Muscle layer of colon (tissue), 2 donors: ENCODE measurements at regions not wholly inside any gene's neighbourhood (a gene's known extent, or its start where the extent isn't known, plus 50 kb on each side); places are given as distances from the start of the nearest gene placed in this dataset.

Source experiments
- H3K27ac ChIP-seq: one replicate; pipeline ENCODE4 v1.7.0; 2013; ENCODE audit warnings: low read depth, mild to moderate bottlenecking, low read length, moderate library complexity
- H3K27me3 ChIP-seq, 2 donors: one replicate each; pipeline ENCODE4 v1.7.0; 2013; ENCODE audit warnings: low read length in 2 of 2, mild to moderate bottlenecking in 2 of 2; ENCODE audit not compliant: insufficient read depth in 2 of 2, control insufficient read depth in 1 of 2
- H3K36me3 ChIP-seq: one replicate; pipeline ENCODE4 v1.7.0; 2013; ENCODE audit warnings: mild to moderate bottlenecking, low read length; ENCODE audit not compliant: insufficient read depth
- H3K4me1 ChIP-seq: one replicate; pipeline ENCODE4 v1.7.0; 2013; ENCODE audit warnings: mild to moderate bottlenecking, low read length; ENCODE audit not compliant: insufficient read depth
- H3K4me3 ChIP-seq, 2 donors: one replicate each; pipeline ENCODE4 v1.7.0; 2013; ENCODE audit warnings: low read length in 2 of 2, low read depth in 1 of 2, mild to moderate bottlenecking in 1 of 2, moderate library complexity in 1 of 2
- H3K9ac ChIP-seq: one replicate; pipeline ENCODE4 v1.7.0; 2013; ENCODE audit warnings: low read length
- H3K9me3 ChIP-seq: one replicate; pipeline ENCODE4 v1.7.0; 2013; ENCODE audit warnings: mild to moderate bottlenecking, low read length
- donor health status: abdominal sarcoma.
- donor health status: Adenocarcinoma of cecum.

GRCh38 chr20:56994006-56994405 is 272.4 kb downstream of the BMP7 start:
- H3K27me3 ChIP-seq: no peaks in the 10 kb centered on the region
- no peak overlapping the region for H3K27ac ChIP-seq
- H3K9ac ChIP-seq: no peak overlapping the region
- H3K4me3 ChIP-seq: no peak overlapping the region
- peaks cover 5% of the 10 kb centered on the region for H3K9me3 ChIP-seq
- no peaks in the 10 kb centered on the region for H3K4me1 ChIP-seq
- H3K36me3 ChIP-seq: no peaks in the 10 kb centered on the region

- Histone ChIP-seq H3K4me3 (no peak overlapping the region), H3K9ac (no peak overlapping the region), H3K36me3 (no peaks in the 10 kb centered on the region), H3K27ac (no peak overlapping the region), H3K27me3 (no peaks in the 10 kb centered on the region), H3K4me1 (no peaks in the 10 kb centered on the region), H3K9me3 (peaks cover 5% of the 10 kb centered on the region)
Measured at GRCh38 chr20:56995149-56995548, 271.3 kb downstream of the BMP7 start.

GRCh38 chr20:56995635-56996075 is 270.8 kb downstream of the BMP7 start:
- Histone ChIP-seq H3K9me3 (peaks cover 5% of the 10 kb centered on the region), H3K36me3 (no peaks in the 10 kb centered on the region), H3K4me3 (no peak overlapping the region), H3K9ac (no peak overlapping the region), H3K4me1 (no peaks in the 10 kb centered on the region), H3K27me3 (no peaks in the 10 kb centered on the region), H3K27ac (no peak overlapping the region)

GRCh38 chr20:56996533-56996932 is 269.9 kb downstream of the BMP7 start:
- peaks cover 5% of the 10 kb centered on the region for H3K9me3 ChIP-seq
- no peaks in the 10 kb centered on the region for H3K27me3 ChIP-seq
- H3K36me3 ChIP-seq: no peaks in the 10 kb centered on the region
- H3K9ac ChIP-seq: no peak overlapping the region
- no peak overlapping the region for H3K4me3 ChIP-seq
- H3K27ac ChIP-seq: no peak overlapping the region
- no peaks in the 10 kb centered on the region for H3K4me1 ChIP-seq

- no peaks in the 10 kb centered on the region for H3K4me1 ChIP-seq
- no peak overlapping the region for H3K27ac ChIP-seq
- H3K27me3 ChIP-seq: no peaks in the 10 kb centered on the region
- H3K4me3 ChIP-seq: no peak overlapping the region
- H3K36me3 ChIP-seq: no peaks in the 10 kb centered on the region
- peaks cover 5% of the 10 kb centered on the region for H3K9me3 ChIP-seq
- no peak overlapping the region for H3K9ac ChIP-seq
Measured at GRCh38 chr20:56998438-56998837, 268.0 kb downstream of the BMP7 start.

- H3K9me3 ChIP-seq: peaks cover 5% of the 10 kb centered on the region
- no peak overlapping the region for H3K4me3 ChIP-seq
- no peak overlapping the region for H3K27ac ChIP-seq
- no peaks in the 10 kb centered on the region for H3K4me1 ChIP-seq
- no peaks in the 10 kb centered on the region for H3K27me3 ChIP-seq
- H3K36me3 ChIP-seq: no peaks in the 10 kb centered on the region
- H3K9ac ChIP-seq: no peak overlapping the region
Measured at GRCh38 chr20:57000441-57000968, 265.9 kb downstream of the BMP7 start.

GRCh38 chr20:57001126-57001767 is 265.2 kb downstream of the BMP7 start:
- no peak overlapping the region for H3K27ac ChIP-seq
- no peaks in the 10 kb centered on the region for H3K4me1 ChIP-seq
- no peak overlapping the region for H3K4me3 ChIP-seq
- H3K9ac ChIP-seq: no peak overlapping the region
- H3K9me3 ChIP-seq: peaks cover 5% of the 10 kb centered on the region
- H3K36me3 ChIP-seq: no peaks in the 10 kb centered on the region
- H3K27me3 ChIP-seq: no peaks in the 10 kb centered on the region

- Histone ChIP-seq H3K27ac (no peak overlapping the region), H3K4me3 (no peak overlapping the region), H3K36me3 (no peaks in the 10 kb centered on the region), H3K27me3 (no peaks in the 10 kb centered on the region), H3K4me1 (no peaks in the 10 kb centered on the region), H3K9ac (no peak overlapping the region), H3K9me3 (peaks cover 5% of the 10 kb centered on the region)
Measured at GRCh38 chr20:57002066-57002570, 264.3 kb downstream of the BMP7 start.

GRCh38 chr20:57003012-57003411 is 263.4 kb downstream of the BMP7 start:
- Histone ChIP-seq H3K9ac (no peak overlapping the region), H3K27me3 (no peaks in the 10 kb centered on the region), H3K4me1 (no peaks in the 10 kb centered on the region), H3K36me3 (no peaks in the 10 kb centered on the region), H3K27ac (no peak overlapping the region), H3K9me3 (peaks cover 4% of the 10 kb centered on the region), H3K4me3 (no peak overlapping the region)

- Histone ChIP-seq H3K36me3 (no peaks in the 10 kb centered on the region), H3K9me3 (no peaks in the 10 kb centered on the region), H3K9ac (no peak overlapping the region), H3K4me1 (no peaks in the 10 kb centered on the region), H3K27ac (no peak overlapping the region), H3K27me3 (no peaks in the 10 kb centered on the region), H3K4me3 (no peak overlapping the region)
Measured at GRCh38 chr20:57004416-57004815, 262.0 kb downstream of the BMP7 start.

GRCh38 chr20:57004951-57005933 is 261.2 kb downstream of the BMP7 start:
- no peak overlapping the region for H3K27ac ChIP-seq
- no peak overlapping the region for H3K4me3 ChIP-seq
- H3K36me3 ChIP-seq: no peaks in the 10 kb centered on the region
- H3K9me3 ChIP-seq: no peaks in the 10 kb centered on the region
- H3K9ac ChIP-seq: no peak overlapping the region
- no peaks in the 10 kb centered on the region for H3K4me1 ChIP-seq
- H3K27me3 ChIP-seq: no peaks in the 10 kb centered on the region
